GM19452 (cell line): ENCODE measurements at regions not wholly inside any gene's neighbourhood (a gene's known extent, or its start where the extent isn't known, plus 50 kb on each side); places are given as distances from the start of the nearest gene placed in this dataset.
"Not testable (repeated sequence)": the region's sequence is repeated elsewhere in the genome, so short reads cannot be mapped to it uniquely, and the experiment has no call there.

ENCODE experiments used
- ATAC-seq: cut with Tn5 transposase; IDR thresholded peaks from one replicate; pipeline ENCODE4 v1.9.1; 2021; ENCODE audit not compliant: unreplicated experiment

DNA sequence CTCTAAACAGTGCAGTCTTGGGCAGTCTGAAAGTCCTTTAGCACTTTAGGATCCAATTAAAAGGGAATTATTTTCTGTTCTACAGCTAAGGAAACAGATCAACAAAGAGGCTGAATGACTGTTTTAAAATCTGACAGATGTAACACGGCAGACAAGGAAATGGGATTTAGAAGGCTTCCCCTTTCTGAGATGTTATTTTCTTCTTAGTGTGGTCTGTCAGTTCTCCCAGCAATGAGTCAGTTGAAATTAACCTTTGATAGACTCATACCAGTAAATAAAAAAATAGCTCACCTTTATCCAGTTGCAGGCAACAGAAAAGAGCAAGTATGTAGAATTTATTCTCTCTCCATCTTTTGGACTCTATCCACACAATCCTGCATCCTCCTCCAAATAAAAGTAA lies 98.1 kb downstream of the NEDD1 start:
- no peak for ATAC-seq

DNA sequence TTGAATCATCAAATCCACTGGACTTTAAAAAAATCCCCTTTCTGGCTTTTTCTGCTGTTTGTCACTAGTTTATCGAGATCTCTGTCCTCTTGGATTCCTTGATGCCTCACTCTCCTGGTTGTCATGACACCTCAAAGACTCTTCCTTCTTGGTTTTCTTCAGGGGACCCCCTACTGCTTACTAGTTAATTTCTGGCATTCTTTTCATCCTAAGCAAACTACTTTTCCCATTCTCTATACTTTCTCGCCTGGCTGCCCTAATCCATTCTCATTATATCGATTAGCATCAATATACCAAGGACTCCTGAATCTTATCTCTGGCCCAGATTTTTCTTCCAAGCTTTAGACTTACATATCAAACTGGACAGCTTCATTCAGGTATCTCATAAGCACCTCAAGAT lies 98.6 kb downstream of the NEDD1 start:
- no peak for ATAC-seq

DNA sequence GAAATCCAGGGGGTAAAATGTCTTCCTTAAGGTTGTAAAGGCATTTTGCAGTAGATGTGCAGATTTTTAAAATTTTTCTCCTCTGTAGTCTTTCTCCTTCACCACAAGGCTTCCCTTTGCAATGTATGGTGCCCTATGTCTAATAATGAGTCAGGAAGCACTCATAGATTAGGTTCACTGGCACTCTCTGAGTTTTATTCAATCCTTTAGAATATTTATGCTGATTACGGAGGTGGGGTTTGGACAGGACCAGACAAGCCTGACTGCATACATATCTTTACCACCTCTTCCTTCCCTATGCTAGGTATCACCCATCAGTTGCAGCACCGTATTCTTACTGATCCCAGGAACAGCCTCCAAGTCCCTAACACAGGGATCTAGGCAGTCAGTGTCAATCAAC lies 99.5 kb downstream of the NEDD1 start:
- no peak for ATAC-seq

DNA sequence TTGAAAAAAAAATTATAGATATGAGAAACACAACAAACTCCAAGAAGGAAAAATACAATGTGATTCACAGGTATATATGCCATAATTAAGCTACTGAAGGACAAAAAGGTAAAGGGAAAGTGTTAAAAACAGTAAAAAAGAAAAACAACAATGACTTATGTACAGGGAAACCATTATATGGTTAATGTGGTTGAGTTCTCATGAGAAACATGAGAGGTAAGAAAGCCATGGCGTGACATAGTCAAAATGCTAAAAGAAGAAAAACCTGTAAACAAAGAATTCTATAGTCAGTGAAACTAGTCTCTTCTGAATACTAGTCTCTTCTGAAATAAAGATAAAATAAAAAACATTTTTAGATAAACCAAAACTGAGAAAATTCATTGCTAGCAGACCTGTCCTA lies 109.1 kb downstream of the NEDD1 start:
- no peak for ATAC-seq

DNA sequence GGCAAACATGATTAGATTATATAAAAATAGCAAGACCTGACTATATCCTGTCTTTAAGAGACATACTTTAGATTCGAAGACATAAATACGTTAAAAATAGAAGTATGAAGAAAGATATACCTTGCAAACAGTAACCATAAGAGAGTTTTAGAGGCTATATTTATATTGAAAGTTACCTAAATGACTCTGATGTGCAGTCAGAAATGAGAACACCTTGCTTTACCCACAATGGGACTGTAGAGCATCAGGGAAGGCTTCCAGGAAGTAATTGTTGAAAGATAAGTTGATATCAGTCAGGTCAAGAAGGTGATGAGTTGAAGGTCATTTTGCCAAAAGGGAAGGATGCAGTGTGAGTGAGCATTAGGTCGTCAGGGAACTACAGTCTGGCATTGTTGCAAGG lies 110.2 kb downstream of the NEDD1 start:
- ATAC-seq = no peak

DNA sequence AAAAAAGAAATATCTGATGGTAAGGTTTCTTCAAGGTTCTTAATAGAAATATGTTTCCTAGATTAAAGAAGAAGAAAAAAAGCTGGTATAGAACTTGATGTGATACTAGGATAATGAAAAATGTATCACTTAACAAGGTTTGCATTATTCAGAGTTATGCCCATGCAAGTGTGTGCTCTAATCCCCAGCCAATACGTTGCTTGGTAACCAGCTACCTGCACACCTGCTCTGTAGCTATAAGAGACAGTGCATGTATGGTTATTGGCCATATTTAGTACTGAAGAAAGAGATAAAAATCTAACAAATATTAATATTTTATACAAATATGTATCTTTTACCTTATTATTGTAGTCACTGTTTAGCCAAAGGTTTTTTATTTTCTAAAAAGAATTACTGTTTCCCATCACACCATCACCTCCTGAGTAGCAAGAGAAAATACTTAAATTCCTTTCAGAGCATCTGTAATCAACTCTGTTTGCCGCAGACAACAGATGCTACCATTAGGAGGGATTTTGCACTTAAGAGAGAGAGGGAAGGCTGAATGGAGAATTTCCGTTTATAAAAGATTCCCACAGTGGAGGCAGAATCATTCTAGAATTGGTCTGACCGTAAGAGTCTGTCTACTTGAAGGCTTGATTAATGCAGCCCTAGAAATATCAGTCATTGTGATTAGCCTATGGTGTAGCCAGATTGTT lies 115.6 kb downstream of the NEDD1 start:
- ATAC-seq = no peak

DNA sequence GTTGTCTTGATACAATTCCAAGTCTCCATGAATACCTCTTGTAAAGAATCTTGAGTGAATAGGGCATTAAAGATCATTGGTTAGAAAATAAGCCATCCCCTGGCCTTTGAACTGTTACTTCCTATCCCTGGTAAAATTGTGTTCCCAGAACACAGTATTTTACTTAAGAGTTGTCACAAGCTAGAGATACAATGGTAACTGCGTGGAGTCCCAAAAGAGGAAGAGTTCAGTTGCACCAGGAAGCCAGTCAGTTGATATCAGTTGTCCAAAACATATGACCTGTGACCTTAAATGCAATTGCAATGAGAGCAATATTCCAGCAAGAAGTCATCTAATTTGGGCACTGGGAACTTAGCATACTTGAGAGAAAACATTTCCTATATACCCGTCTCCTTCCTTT lies 117.3 kb downstream of the NEDD1 start:
- no peak for ATAC-seq

DNA sequence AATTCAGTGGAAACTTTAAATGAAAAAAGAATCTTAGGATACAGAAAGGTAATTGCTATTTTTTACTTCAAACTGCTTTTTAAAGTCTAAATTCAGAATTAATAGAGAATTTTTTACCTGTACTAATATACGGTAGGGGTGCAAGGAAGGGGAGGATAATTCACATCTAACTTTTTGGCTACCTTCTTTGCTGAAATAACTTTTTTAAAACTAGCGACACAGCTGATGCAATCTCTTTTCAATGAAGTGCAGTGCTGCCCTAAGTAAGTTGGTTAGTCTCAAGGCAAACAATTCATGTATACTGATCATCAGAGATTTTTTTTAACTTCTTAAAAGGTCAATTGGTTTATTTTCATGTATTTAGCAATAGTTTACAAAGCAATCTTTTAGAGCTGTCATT lies 119.8 kb downstream of the NEDD1 start:
- no peak for ATAC-seq

DNA sequence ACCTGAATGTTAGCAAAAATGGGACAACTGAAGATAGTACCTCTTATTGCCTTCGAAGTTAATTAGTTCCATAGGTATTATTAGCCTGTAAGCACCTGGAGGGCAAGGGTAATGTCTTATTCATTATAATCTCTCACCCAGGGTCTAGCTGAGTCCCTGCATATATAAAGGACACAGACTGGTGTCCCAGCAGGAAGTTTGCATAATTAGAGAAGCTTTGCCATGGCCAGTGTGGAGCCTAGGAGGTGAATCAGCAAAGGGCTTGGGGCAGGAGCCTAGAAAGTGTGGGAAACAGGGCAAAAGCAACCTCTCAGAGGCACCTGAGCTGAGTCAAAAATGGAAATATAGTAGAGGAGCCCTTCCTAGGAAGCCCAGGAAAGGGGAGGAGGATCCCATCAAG lies 120.4 kb downstream of the NEDD1 start:
- ATAC-seq = no peak

DNA sequence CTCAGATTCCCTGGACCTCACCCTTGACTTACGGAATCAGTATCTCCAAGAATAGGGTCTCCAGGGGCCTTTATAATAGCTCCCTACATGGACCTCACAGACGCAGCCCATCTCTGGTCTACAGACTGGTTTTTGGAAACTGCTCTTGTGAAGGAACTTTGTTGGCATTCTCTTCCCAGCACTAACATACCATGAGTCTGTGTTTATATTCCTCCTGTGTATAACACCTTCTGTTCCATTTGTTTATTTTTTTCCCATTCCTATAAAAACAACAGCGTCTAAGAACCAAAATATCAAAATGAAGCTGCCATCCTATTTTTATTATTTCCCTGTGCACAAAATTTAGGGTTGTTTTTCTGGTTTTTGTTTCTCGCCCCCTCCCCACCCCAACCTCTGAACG lies 131.1 kb downstream of the NEDD1 start:
- ATAC-seq = no peak

DNA sequence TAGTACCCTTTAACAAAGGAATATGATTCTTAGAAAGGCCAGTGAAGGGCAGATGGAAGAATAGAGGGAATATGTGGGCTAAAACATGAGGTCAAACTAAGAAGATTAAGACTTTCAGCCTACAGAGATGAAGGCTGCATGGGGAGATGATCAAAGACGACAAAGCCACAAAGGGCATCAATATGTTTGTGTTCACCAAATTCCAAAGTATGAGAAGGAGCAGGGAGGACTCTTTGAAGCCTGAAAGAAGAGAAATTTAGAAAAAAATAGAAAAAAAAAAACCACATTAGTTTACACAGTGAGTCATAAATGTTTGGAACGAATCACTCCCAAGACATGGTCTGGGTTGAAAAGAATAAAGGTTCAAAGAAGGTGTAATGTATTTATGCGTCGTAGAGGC lies 131.8 kb downstream of the NEDD1 start:
- ATAC-seq = no peak

DNA sequence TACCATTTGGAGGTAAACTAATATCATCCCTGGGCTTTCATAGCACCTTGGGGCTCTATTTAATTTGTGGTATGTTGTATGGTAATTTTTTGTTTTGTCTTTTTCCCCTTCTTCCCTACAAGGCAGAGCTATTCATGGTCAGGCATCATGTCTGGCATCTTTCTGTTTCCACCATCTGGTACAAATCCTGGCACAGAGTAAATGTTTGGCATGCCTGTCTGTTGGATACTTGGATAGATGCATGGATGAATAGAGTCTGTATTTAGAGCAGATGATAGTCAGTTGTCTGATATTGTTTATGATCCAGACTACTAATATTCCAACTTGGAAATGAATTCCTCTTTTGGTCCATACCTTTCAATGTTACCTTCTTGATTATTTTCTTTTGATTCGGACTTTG lies 139.8 kb downstream of the NEDD1 start:
- no peak for ATAC-seq

DNA sequence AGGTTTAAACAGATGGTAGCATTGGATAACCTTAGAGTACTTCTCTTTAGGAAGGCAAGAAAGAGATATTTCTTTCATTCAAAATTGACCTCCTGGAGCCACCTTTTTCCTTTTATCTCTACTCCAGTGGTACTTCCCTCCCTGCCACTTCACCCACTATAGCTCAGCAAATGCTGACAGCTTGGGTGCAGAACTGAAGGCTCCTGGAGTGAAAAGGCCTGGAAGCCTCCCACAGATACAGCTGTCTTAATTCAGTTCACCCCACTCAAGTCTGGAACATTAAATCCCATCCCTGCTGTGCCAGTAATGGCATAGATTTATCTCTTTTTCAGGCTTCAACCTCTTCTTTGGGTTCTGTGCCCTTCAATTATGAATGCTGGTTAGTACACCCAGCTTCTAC lies 140.3 kb downstream of the NEDD1 start:
- ATAC-seq = no peak

DNA sequence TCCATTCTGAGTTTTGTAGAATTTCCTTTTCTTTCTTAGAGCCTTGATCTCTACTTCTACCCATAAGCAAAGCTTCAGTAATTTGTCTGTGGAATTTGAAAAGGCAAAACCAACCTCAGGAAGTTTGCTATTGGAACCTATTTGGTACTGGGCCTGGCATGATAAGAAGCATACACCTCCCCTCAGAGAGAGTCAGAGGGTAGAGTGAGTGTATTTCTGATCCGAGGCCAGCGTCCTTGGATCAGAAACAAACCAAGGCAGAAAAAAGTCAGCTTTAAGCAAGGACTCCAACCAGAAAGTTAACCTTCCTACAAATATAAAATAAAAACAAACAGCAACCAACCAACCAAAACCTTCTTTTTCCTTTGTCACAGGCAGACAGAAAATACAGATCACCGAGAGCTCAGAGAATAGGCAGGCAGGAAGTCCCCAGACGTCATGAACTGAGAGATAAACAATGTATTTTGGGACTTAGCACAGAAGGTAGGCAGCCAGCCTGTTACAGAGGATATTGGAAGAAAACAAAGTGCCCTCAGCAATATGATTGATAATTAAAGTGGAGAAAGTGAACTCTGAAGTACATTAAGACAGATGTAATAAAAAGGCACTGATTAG lies 141.5 kb downstream of the NEDD1 start:
- no peak for ATAC-seq

DNA sequence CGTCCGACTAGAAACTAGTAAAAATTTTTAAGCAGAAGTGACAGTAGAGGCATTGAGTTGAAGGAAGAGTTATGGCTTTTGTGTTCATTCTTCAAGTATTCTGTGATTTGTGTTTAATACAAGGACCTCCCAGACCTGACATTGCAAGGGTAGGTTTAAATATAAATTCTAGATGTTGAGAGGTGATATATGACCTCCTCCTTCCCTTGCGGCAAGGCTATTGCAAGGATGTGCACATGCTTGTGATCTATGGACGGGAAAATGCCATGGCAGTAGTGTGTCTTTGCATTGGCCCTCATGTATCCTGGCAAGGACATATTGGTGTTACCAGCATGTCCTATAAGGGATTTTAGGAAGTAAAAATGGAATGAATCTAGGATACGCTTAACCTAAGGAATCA lies 143.5 kb downstream of the NEDD1 start:
- no peak for ATAC-seq

DNA sequence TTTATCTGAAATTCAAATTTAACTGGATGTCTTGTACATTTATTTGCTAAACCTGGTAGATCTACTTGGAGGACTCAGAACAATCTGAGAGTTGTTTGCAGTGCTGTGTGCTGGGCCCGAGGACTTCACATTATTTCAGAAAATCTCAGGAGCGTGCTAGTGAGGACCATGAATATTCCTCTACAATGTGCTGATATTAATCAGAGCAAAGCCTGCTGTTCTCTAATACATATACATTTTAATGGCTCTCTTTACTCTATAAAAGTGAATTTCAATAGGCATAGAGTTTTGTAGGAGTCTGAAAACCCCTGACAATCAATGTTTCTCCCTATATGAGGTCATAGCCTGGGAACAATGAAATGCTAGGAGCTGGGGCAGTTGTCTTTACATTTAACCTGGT lies 144.3 kb downstream of the NEDD1 start:
- ATAC-seq = no peak

DNA sequence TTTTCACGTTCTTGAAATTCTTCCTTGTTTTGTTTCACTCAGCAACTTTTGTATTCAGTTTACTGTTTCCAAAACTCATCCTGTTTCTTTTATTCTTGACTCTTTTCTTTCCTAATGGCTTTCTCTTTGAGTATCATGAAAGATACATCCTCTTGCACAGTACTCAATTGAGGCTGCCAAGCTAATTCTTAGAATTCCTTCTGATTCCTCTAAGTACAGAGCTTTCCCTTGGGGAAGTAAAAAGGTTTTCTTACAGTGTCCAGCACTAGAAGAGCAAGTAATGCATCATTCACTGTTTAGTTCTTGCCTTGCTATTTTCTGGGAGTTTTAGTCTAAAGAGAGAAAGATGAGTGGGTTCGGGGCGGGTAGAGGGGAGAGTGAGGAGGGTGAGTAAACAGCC lies 154.1 kb downstream of the NEDD1 start:
- ATAC-seq = no peak

DNA sequence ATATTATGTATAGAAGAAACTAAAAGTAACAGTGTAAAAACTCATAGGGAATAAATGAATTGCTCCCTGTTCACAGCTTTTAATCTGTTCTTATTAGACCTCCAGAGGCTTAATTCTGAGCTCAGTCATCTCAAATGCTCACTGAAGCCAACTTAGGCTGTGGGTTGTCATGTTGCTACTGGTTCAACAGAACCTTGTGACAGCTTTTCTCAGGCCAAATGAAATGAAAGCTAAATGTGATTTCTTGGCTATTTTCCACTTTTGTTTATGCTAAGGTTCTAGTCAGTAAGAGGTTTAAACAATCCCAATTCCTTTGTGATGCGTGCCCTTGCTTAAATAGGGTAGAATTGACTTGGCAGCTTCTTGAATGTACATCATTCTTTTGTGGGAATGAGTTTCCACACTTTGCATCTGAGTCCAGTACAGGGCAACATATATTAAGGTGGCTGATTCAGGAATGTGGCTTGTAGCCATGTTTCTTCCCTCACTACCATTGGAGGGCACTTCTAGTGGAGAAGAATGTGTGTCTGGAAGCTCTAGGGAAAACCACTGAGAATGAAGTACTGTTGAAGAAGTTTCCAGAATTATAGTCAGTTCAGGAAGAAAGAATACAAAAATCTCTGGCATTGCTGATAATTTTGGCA lies 156.4 kb downstream of the NEDD1 start:
- ATAC-seq = no peak

DNA sequence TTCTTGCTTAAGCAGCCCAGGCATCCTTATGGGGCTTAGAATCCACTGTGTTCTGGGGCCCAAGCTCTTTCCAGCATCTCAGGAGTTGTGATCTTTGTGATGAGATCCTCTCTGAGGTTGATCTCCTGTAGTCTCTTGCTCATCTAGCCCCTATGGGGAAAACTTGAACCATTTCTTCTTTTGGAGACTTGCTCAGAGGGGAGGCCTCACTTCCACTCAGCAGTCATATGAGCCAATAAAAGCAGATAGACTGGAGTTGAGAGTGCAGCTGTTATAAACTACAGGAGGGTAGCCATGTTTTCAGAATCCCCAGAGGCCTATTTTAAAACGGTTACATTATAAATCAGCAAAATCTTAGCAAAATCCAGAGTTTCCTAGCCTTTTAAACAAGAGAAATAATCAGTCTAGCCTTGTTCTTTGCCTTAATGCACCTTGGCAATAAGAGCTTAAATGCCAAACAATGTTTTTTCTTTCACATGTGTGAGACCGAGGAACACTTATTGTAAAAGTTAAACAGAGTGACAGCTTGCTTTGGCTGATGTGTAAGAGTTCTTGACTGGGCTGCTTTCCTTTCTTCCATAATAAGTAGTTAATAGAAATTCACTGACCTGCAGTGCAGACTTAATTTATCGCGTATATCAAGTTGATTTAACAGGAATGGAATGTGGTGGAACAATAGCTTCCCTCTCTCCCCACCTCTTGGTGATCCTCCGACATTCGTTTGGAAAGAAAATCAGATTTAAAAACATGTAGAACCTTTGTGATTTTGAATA lies 168.3 kb downstream of the NEDD1 start:
- no peak for ATAC-seq

DNA sequence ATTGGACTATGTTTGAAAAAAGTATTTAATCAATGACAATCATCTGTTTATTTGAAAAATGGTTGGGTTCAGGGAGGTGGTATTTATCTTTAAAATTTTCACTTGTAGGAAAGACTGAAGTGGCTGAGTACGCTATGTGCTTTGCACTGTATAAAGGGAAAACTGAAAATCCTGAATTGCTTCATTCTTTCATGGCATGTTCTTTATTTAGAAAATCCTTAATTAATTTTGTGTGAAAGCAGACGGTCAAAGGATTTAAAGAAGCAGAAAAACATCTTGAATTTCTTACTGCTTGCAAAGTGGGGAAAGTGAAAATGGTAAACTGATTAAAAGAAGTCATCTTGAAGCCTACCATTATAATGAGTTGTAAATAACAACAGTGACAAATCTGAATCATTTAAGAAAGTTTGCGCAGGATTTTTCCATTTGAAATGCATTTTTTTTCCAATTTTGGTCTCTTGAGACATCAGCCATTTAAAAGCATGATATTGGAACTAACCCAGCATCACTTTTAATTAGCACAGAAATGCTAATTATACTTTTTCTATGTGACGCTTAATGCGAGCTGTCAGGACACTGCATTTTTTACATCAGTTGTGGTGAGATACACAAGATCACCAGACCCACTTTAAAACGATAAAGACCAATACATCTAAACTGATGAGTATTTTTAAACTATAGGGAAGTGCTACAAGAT lies 169.0 kb downstream of the NEDD1 start:
- ATAC-seq = no peak

DNA sequence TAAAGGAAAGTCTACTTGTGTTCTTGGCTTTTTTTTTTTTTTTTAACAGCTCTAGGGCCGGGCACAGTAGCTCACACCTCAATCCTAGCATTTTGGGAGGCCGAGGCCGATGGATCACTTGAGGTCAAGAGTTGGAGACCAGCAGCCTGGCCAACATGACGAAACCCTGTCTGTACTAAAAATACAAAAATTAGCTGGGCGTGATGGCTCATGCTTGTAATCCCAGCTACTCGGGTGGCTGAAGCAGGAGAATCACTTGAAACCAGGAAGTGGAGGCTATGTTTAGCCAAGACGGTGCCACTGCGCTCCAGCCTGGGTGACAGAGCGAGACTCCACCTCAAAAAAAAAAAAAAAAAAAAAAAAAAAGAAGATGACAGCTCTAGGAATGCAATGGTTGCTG lies 169.9 kb downstream of the NEDD1 start:
- not testable (repeated sequence) for ATAC-seq
